ENCODE measurements at regions not wholly inside any gene's neighbourhood (a gene's known extent, or its start where the extent isn't known, plus 50 kb on each side); places are given as distances from the start of the nearest gene placed in this dataset.
"Not testable (repeated sequence)": the region's sequence is repeated elsewhere in the genome, so short reads cannot be mapped to it uniquely, and the experiment has no call there.

DNA sequence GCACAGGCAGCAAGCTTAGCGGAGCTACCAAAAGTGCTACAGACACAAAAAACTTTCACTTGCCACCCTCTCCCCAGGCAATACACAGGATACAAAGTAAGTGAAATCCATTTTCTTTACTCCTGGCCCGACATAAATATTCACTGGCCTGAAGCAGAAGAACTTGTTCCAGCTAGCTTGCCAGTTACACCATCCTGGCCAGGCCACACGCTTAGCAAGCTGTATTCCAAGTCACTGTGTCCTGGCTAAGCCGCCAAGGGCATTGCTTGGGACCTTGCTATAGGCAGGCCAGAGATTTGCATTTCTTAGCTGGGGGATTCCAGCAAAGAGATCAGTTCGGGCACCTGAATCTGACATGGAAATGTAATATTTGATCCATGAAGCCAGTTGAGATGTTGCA lies 71.0 kb upstream of the SLC1A3 start:
- Histone ChIP-seq H3K9me3 (ENCODE audit: control insufficient read depth in 1 of 2, low read length in 2 of 2) (no peaks in the 10 kb centered on the region), H3K4me3 (ENCODE audit: low read depth in 1 of 2, low read length in 2 of 2) (no peak overlapping the region), H3K27me3 (ENCODE audit: low read depth, low read length) (no peaks in the 10 kb centered on the region), H3K36me3 (ENCODE audit: control insufficient read depth in 1 of 2, insufficient read depth in 2 of 2, low read length in 2 of 2) (no peaks in the 10 kb centered on the region), H3K27ac (ENCODE audit: low read length) (no peak overlapping the region), H3K4me1 (ENCODE audit: control insufficient read depth in 1 of 2, insufficient read depth in 2 of 2, low read length in 2 of 2) (peaks cover 0 to 4% of the 10 kb centered on the region in 2 donors)

DNA sequence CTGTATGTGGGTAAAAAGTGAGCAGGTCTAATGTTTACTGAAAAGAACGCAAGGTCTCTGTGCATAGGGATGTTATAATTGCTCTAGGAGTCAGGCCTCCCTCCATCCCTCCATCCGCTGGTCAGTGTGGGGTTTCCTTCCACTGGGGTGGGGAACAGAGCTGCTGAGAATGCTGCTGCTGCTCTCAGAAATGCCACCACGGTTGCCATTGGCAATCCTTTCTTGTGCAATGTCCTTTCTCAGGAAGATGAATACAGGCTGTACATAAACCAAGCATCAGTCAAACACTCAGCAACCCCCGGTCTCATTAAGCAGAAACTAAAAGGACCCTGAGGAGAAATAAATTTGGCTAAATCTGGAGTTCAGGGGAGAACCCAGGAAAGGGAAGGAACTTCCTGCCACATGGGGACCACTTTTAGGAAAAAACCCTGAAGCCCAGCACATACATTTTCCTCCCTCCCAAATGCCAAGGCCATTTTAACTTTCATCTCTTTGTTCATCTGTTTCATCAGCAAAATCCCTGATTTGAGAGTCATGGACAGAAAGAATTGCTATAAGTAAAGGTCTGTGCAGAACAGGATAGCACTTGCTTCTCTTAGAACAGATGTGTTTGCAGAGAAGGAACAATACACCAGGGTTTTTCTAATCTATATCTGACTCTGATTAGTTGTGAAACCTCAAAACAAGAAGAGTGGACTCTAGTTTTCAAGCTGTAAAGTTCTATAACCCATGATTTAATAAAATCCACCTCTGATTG lies 70.4 kb upstream of the SLC1A3 start:
- no peak overlapping the region for H3K27ac ChIP-seq (ENCODE audit: low read length)
- H3K36me3 ChIP-seq (ENCODE audit: control insufficient read depth in 1 of 2, insufficient read depth in 2 of 2, low read length in 2 of 2): no peaks in the 10 kb centered on the region
- H3K4me3 ChIP-seq (ENCODE audit: low read depth in 1 of 2, low read length in 2 of 2): no peak overlapping the region
- no peaks in the 10 kb centered on the region for H3K9me3 ChIP-seq (ENCODE audit: control insufficient read depth in 1 of 2, low read length in 2 of 2)
- H3K4me1 ChIP-seq (ENCODE audit: control insufficient read depth in 1 of 2, insufficient read depth in 2 of 2, low read length in 2 of 2): peaks cover 0 to 4% of the 10 kb centered on the region in 2 donors
- H3K27me3 ChIP-seq (ENCODE audit: low read depth, low read length): no peaks in the 10 kb centered on the region

DNA sequence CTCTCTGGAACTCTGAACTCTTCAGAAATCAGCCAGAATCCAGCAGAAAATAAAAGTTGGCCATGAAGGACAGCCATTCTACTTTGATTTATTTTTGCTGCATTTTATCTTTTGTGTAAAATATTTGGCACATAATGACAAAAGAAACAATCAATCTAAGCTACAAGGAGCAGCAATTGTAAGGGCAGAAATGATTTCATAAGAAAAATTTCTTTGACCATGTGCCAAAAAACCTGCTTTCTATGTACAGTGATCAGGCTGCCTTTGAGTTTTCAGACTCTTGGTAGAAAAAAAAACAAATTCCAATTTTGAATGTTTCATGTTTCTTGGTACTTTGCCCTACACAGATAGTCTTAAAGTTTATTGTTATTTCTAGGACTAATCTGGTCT lies 69.8 kb upstream of the SLC1A3 start:
- Histone ChIP-seq H3K4me3 (ENCODE audit: low read depth in 1 of 2, low read length in 2 of 2) (no peak overlapping the region), H3K27me3 (ENCODE audit: low read depth, low read length) (no peaks in the 10 kb centered on the region), H3K36me3 (ENCODE audit: control insufficient read depth in 1 of 2, insufficient read depth in 2 of 2, low read length in 2 of 2) (no peaks in the 10 kb centered on the region), H3K4me1 (ENCODE audit: control insufficient read depth in 1 of 2, insufficient read depth in 2 of 2, low read length in 2 of 2) (peaks cover 0 to 4% of the 10 kb centered on the region in 2 donors), H3K27ac (ENCODE audit: low read length) (no peak overlapping the region), H3K9me3 (ENCODE audit: control insufficient read depth in 1 of 2, low read length in 2 of 2) (no peaks in the 10 kb centered on the region)

DNA sequence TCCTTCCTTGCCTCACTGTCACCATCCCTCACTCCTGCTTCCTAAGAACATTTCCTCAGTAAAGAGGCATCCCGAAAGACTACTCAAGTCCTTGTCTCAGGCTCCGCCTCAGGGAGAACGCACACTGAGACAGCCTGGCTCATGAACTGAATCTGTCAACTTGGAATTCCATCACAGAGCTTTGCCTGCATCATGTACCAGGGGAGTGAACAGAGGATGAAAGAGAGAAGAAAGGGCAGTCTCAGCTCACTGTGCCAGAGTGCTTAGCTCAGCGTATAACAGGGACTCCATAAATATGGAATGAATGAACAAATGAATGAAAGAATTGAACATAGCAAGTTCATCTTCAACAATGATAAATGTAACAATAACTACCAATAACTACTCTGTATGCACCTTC lies 68.7 kb upstream of the SLC1A3 start:
- Histone ChIP-seq H3K4me3 (ENCODE audit: low read depth in 1 of 2, low read length in 2 of 2) (no peak overlapping the region), H3K9me3 (ENCODE audit: control insufficient read depth in 1 of 2, low read length in 2 of 2) (no peaks in the 10 kb centered on the region), H3K27me3 (ENCODE audit: low read depth, low read length) (no peaks in the 10 kb centered on the region), H3K4me1 (ENCODE audit: control insufficient read depth in 1 of 2, insufficient read depth in 2 of 2, low read length in 2 of 2) (peaks cover 0 to 4% of the 10 kb centered on the region in 2 donors), H3K27ac (ENCODE audit: low read length) (no peak overlapping the region), H3K36me3 (ENCODE audit: control insufficient read depth in 1 of 2, insufficient read depth in 2 of 2, low read length in 2 of 2) (no peaks in the 10 kb centered on the region)

DNA sequence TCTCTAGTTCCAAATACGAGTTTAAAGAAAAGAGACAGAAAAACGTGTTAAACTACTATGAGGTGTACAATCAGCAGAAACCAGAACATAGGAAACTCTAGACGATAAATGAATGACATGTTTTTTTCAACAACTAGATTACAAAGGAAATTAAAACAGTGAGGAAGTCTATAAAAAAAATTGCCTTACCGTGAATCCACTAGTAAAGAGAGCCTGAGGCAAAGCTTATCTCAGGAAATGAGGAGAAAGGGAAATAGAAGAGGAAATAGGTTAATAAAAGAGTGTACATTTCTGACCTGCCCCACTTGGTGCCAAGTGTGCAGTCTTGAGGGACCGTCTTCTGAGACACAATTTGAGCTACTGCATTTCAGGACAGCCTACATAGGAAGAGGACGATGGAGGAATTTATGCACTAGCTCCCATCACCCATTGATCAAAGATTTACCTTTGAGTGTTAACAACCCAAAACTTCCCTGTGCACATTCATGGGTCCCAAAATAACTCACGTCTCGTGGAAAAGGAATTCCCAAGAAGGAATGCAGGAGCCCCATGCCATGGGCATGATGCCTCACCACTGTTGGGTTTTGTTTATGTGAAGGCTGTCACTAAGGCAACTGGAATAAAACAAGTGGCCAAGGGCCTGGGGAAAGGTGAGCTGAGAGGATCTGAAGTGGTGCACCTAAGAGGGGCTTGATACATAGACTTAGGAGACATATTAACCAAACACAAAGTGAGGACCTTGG lies 53.6 kb upstream of the SLC1A3 start:
- Histone ChIP-seq H3K4me1 (ENCODE audit: control insufficient read depth in 1 of 2, insufficient read depth in 2 of 2, low read length in 2 of 2) (no peaks in the 10 kb centered on the region), H3K27ac (ENCODE audit: low read length) (no peak overlapping the region), H3K36me3 (ENCODE audit: control insufficient read depth in 1 of 2, insufficient read depth in 2 of 2, low read length in 2 of 2) (no peaks in the 10 kb centered on the region), H3K9me3 (ENCODE audit: control insufficient read depth in 1 of 2, low read length in 2 of 2) (no peaks in the 10 kb centered on the region), H3K27me3 (ENCODE audit: low read depth, low read length) (no peaks in the 10 kb centered on the region), H3K4me3 (ENCODE audit: low read depth in 1 of 2, low read length in 2 of 2) (no peak overlapping the region)

DNA sequence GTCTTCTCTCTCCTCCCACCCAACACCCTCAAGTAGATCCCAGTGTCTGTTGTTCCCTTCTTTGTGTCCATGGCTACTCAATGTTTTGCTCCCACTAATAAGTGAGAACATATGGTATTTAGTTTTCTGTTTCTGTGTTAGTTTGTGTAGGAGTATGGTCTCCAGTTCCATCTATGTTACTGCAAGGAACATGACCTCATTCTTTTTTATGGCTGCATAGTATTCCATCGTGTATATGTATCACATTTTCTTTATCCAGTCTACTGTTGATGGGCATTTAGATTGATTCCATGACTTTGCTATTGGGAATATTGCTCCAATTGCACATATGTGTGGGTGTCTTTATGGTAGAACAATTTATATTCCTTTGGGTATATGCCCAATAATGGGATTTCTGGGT lies 51.4 kb upstream of the SLC1A3 start:
- not testable (repeated sequence) for H3K27me3 ChIP-seq (ENCODE audit: low read depth, low read length); H3K4me1 ChIP-seq (ENCODE audit: control insufficient read depth in 1 of 2, insufficient read depth in 2 of 2, low read length in 2 of 2); H3K27ac ChIP-seq (ENCODE audit: low read length); H3K4me3 ChIP-seq (ENCODE audit: low read depth in 1 of 2, low read length in 2 of 2); H3K9me3 ChIP-seq (ENCODE audit: control insufficient read depth in 1 of 2, low read length in 2 of 2); H3K36me3 ChIP-seq (ENCODE audit: control insufficient read depth in 1 of 2, insufficient read depth in 2 of 2, low read length in 2 of 2)

All from muscle layer of duodenum (tissue), 2 donors.